HEK293 (cell line): ENCODE measurements at regions not wholly inside any gene's neighbourhood (a gene's known extent, or its start where the extent isn't known, plus 50 kb on each side); places are given as distances from the start of the nearest gene placed in this dataset.

Experiments
- CTCF ChIA-PET: fragments of 350-600 bp; formaldehyde crosslinking; extraction: SDS; loops from one replicate; lab custom pipeline; 2021; ENCODE audit warnings: antibody characterized with exemption; lab: Yijun Ruan, JAX
- POLR2A ChIA-PET: fragments of 300-600 bp; formaldehyde crosslinking; extraction: SDS; loops from one replicate; lab custom pipeline; 2020; ENCODE audit warnings: antibody characterized with exemption, inconsistent platforms; lab: Yijun Ruan, JAX
- H3K27ac ChIP-seq: fragments of 200-500 bp; sonication (Bioruptor generic); 2 replicates; pipeline ENCODE4 v1.5.1; 2014; ENCODE audit warnings: low read depth, low read length, control low read depth, inconsistent platforms; ENCODE audit errors: extremely low read depth
- H3K36me3 ChIP-seq, 2 experiments: fragments of 200-500 bp in 1 of 2; sonication (Bioruptor generic) in 1 of 2; 1 replicate in 1 of 2; 2 replicates in 1 of 2; pipeline ENCODE4 v1.5.1; 2014 to 2017; ENCODE audit warnings: inconsistent platforms in 2 of 2, low read length in 2 of 2; ENCODE audit not compliant: control insufficient read depth in 2 of 2, insufficient read depth in 1 of 2
- H3K4me1 ChIP-seq: fragments of 200-500 bp; sonication (Bioruptor generic); 2 replicates; pipeline ENCODE4 v1.5.1; 2014; ENCODE audit warnings: mild to moderate bottlenecking, low read length, inconsistent platforms; ENCODE audit not compliant: control insufficient read depth, insufficient read depth
- H3K4me3 ChIP-seq: 2 replicates; pipeline ENCODE4 v1.5.1; 2011; ENCODE audit warnings: low read depth, mild to moderate bottlenecking, control low read depth, low read length, moderate library complexity
- H3K9me3 ChIP-seq: fragments of 200-500 bp; sonication (Bioruptor generic); 2 replicates; pipeline ENCODE4 v1.5.1; 2014; ENCODE audit warnings: low read depth, low read length, inconsistent platforms; ENCODE audit not compliant: control insufficient read depth, insufficient read depth
- KLF10 ChIP-seq: fragments of 450-650 bp; IDR thresholded peaks from 2 replicates; pipeline ENCODE4 v1.5.1; 2018; ENCODE audit warnings: missing biosample characterization, mild to moderate bottlenecking, missing genetic modification characterization
- MYNN ChIP-seq: fragments of 450-650 bp; formaldehyde crosslinking; IDR thresholded peaks from 2 replicates; pipeline ENCODE4 v1.5.1; 2016; ENCODE audit warnings: missing biosample characterization, missing genetic modification characterization, borderline replicate concordance
- REST ChIP-seq: fragments of 450-650 bp; formaldehyde crosslinking; IDR thresholded peaks from 2 replicates; pipeline ENCODE4 v1.5.1; 2016; ENCODE audit warnings: missing biosample characterization, missing genetic modification characterization
- SALL2 ChIP-seq: fragments of 450-650 bp; formaldehyde crosslinking; IDR thresholded peaks from 2 replicates; pipeline ENCODE4 v1.5.0; 2017; ENCODE audit warnings: missing biosample characterization, mild to moderate bottlenecking, missing genetic modification characterization, borderline replicate concordance
- TRIM28 ChIP-seq: IDR thresholded peaks from 2 replicates; pipeline ENCODE4 v1.6.1; 2011; ENCODE audit warnings: low read length, control low read depth, borderline replicate concordance
- ZNF112 ChIP-seq: fragments of 450-650 bp; formaldehyde crosslinking; IDR thresholded peaks from 2 replicates; pipeline ENCODE4 v1.5.0; 2017; ENCODE audit warnings: missing biosample characterization, missing genetic modification characterization
- ZNF133 ChIP-seq: fragments of 450-650 bp; formaldehyde crosslinking; IDR thresholded peaks from 2 replicates; pipeline ENCODE4 v1.5.1; 2016; ENCODE audit warnings: missing biosample characterization, missing genetic modification characterization
- ZNF19 ChIP-seq: fragments of 450-650 bp; formaldehyde crosslinking; IDR thresholded peaks from 2 replicates; pipeline ENCODE4; 2016; ENCODE audit warnings: missing biosample characterization, missing genetic modification characterization, low read depth
- ZNF302 ChIP-seq: fragments of 450-650 bp; formaldehyde crosslinking; IDR thresholded peaks from 2 replicates; pipeline ENCODE4 v1.5.1; 2016; ENCODE audit warnings: missing biosample characterization, missing genetic modification characterization, low read depth
- ZNF423 ChIP-seq: fragments of 450-650 bp; formaldehyde crosslinking; IDR thresholded peaks from 2 replicates; pipeline ENCODE4 v1.5.1; 2016; ENCODE audit warnings: missing biosample characterization, missing genetic modification characterization
- ZNF610 ChIP-seq: fragments of 450-650 bp; formaldehyde crosslinking; IDR thresholded peaks from 2 replicates; pipeline ENCODE4 v1.5.1; 2016; ENCODE audit warnings: missing biosample characterization, missing genetic modification characterization, borderline replicate concordance
- ZNF654 ChIP-seq: fragments of 450-650 bp; formaldehyde crosslinking; IDR thresholded peaks from 2 replicates; pipeline ENCODE4 v1.5.1; 2016; ENCODE audit warnings: low read depth, missing biosample characterization, missing genetic modification characterization
- ZNF76 ChIP-seq: fragments of 450-650 bp; formaldehyde crosslinking; IDR thresholded peaks from 2 replicates; pipeline ENCODE4; 2016; ENCODE audit warnings: low read depth, missing biosample characterization, missing genetic modification characterization, borderline replicate concordance
- ZNF837 ChIP-seq: fragments of 450-650 bp; formaldehyde crosslinking; IDR thresholded peaks from 2 replicates; pipeline ENCODE4 v1.5.1; 2016; ENCODE audit warnings: missing biosample characterization, missing genetic modification characterization
- ZSCAN16 ChIP-seq: fragments of 450-650 bp; formaldehyde crosslinking; IDR thresholded peaks from 2 replicates; pipeline ENCODE4 v1.5.1; 2016; ENCODE audit warnings: missing biosample characterization, missing genetic modification characterization
- TF ChIP-seq, protein P1 (sequence below): fragments of 450-650 bp; formaldehyde crosslinking; IDR thresholded peaks from 2 replicates; pipeline ENCODE4 v1.5.1; 2016; ENCODE audit warnings: missing biosample characterization, missing genetic modification characterization
- TF ChIP-seq, protein P2 (sequence below): fragments of 450-650 bp; formaldehyde crosslinking; IDR thresholded peaks from 2 replicates; pipeline ENCODE4 v1.5.1; 2016; ENCODE audit warnings: missing biosample characterization, missing genetic modification characterization
- TF ChIP-seq, protein P3 (sequence below): fragments of 450-650 bp; formaldehyde crosslinking; IDR thresholded peaks from 2 replicates; pipeline ENCODE4 v1.5.1; 2017; ENCODE audit warnings: missing biosample characterization, missing genetic modification characterization
- TF ChIP-seq, protein P4 (sequence below): fragments of 450-650 bp; formaldehyde crosslinking; IDR thresholded peaks from 2 replicates; pipeline ENCODE4 v1.5.1; 2016; ENCODE audit warnings: missing biosample characterization, missing genetic modification characterization

DNA sequence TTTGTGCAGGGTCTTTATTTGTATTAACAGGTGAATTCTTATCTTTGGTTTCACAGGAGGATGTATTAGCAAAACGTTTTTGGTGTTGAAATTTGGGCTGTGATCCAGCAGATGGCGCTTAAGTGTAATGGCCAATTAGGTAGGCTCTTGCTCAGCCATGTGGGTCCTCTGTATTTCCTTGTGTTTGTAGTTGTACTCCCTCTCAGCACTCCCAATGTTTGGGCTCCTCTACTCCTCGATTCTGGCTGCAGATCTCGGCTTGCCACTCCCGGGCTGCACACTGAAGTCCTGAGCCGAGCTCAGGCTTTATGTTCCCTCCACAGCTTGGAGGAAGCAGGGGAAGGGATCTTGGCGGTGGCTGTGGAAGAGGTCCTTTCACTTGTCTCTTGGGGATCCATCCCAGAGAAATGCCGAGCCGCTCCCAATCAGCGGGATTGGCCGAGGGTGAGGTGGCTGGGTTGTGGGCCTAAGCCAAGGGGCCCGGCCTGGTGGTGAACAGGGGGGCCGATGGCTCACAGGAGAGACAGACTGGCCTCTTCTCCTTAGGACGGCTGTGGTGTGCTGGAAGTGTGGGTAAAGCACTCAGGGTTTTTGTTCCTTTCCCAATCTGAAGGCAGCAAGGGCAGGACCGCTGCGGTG lies 133.7 kb downstream of the AEBP2 start:
- Histone ChIP-seq H3K9me3 (no peaks in the 10 kb centered on the region; the same call in 1 of the 2 replicates), H3K36me3 (no peaks in the 10 kb centered on the region), H3K4me1 (0 out of 2 replicates have a peak, but pooled peaks cover 9% of the 10 kb centered on the region), H3K4me3 (no peak overlapping the region), H3K27ac (no peak overlapping the region)
- ChIA-PET POLR2A (no interaction called here), CTCF (interaction anchor here (0.6 to 1.1 kb wide), 4 partner anchors 13 to 1232 kb away, joined by 3 to 4 read pairs (median 3); no protein-coding TSS in a partner anchor)
- TF ChIP-seq TRIM28 (peak; percentile 80), ZNF76 (tag by site-specific recombination) (no peak), ZNF654 (tag by site-specific recombination) (peak; percentile 49)
- TF ChIP-seq, protein P1, sequence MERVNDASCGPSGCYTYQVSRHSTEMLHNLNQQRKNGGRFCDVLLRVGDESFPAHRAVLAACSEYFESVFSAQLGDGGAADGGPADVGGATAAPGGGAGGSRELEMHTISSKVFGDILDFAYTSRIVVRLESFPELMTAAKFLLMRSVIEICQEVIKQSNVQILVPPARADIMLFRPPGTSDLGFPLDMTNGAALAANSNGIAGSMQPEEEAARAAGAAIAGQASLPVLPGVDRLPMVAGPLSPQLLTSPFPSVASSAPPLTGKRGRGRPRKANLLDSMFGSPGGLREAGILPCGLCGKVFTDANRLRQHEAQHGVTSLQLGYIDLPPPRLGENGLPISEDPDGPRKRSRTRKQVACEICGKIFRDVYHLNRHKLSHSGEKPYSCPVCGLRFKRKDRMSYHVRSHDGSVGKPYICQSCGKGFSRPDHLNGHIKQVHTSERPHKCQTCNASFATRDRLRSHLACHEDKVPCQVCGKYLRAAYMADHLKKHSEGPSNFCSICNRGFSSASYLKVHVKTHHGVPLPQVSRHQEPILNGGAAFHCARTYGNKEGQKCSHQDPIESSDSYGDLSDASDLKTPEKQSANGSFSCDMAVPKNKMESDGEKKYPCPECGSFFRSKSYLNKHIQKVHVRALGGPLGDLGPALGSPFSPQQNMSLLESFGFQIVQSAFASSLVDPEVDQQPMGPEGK (tag by site-specific recombination), result no peak

DNA sequence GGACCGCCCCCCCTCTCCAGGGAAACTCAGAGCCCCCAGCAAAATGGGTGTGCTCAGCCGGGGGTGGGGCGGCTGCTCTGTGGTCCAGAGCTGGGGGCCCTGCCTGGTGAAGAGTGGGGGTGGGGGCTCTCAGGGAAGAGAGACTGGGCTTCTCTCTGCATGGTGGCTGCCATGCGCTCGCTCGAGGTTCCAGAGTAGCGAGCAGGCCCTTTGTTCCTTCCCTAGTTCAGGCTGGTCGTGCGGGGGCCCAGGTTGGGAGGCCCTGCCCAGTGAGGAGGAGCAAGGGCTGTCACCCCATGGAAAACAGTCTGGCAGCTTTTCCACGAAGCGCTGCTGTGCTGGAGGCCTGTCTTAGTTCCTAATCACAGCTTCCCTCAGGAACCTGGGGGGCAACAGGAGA lies 134.6 kb downstream of the AEBP2 start:
- no peaks in the 10 kb centered on the region for H3K36me3 ChIP-seq
- CTCF ChIA-PET, result interaction anchor here (1.1 kb wide), 1 partner anchor 14 kb away, joined by 3 read pairs; no protein-coding TSS in a partner anchor
- POLR2A ChIA-PET, result no interaction called here
- no peak overlapping the region for H3K4me3 ChIP-seq
- H3K4me1 ChIP-seq, result 0 out of 2 replicates have a peak, but pooled peaks cover 9% of the 10 kb centered on the region
- TF ChIP-seq TRIM28, result no peak
- TF ChIP-seq ZNF837 (tag by site-specific recombination), result no peak
- no peak for TF ChIP-seq KLF10 (tag by site-specific recombination)
- TF ChIP-seq MYNN (tag by site-specific recombination), result no peak
- TF ChIP-seq, protein P2, sequence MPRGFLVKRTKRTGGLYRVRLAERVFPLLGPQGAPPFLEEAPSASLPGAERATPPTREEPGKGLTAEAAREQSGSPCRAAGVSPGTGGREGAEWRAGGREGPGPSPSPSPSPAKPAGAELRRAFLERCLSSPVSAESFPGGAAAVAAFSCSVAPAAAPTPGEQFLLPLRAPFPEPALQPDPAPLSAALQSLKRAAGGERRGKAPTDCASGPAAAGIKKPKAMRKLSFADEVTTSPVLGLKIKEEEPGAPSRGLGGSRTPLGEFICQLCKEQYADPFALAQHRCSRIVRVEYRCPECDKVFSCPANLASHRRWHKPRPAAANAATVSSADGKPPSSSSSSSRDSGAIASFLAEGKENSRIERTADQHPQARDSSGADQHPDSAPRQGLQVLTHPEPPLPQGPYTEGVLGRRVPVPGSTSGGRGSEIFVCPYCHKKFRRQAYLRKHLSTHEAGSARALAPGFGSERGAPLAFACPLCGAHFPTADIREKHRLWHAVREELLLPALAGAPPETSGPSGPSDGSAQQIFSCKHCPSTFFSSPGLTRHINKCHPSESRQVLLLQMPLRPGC (tag by site-specific recombination), result no peak
- TF ChIP-seq, protein P3, sequence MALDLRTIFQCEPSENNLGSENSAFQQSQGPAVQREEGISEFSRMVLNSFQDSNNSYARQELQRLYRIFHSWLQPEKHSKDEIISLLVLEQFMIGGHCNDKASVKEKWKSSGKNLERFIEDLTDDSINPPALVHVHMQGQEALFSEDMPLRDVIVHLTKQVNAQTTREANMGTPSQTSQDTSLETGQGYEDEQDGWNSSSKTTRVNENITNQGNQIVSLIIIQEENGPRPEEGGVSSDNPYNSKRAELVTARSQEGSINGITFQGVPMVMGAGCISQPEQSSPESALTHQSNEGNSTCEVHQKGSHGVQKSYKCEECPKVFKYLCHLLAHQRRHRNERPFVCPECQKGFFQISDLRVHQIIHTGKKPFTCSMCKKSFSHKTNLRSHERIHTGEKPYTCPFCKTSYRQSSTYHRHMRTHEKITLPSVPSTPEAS, result no peak
- no peak for TF ChIP-seq ZSCAN16 (tag by site-specific recombination)
- TF ChIP-seq SALL2, result no peak
- no peak for TF ChIP-seq ZNF112 (tag by site-specific recombination)
- TF ChIP-seq ZNF302 (tag by site-specific recombination), result no peak
- TF ChIP-seq REST, result no peak
- no peak for TF ChIP-seq ZNF19
- TF ChIP-seq ZNF423, result no peak
- TF ChIP-seq, protein P4, sequence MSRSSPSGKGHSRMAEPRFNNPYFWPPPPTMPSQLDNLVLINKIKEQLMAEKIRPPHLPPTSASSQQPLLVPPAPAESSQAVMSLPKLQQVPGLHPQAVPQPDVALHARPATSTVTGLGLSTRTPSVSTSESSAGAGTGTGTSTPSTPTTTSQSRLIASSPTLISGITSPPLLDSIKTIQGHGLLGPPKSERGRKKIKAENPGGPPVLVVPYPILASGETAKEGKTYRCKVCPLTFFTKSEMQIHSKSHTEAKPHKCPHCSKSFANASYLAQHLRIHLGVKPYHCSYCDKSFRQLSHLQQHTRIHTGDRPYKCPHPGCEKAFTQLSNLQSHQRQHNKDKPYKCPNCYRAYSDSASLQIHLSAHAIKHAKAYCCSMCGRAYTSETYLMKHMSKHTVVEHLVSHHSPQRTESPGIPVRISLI (tag by site-specific recombination), result no peak
- no peak for TF ChIP-seq ZNF610 (tag by site-specific recombination)
- no peak for TF ChIP-seq ZNF133 (tag by site-specific recombination)
- H3K9me3 ChIP-seq, result no peaks in the 10 kb centered on the region; the same call in 1 of the 2 replicates
- H3K27ac ChIP-seq, result no peak overlapping the region
